Putamen (tissue), 1 donor: ENCODE measurements at regions not wholly inside any gene's neighbourhood (a gene's known extent, or its start where the extent isn't known, plus 50 kb on each side); places are given as distances from the start of the nearest gene placed in this dataset.

Experiments
- DNase-seq: peaks from one replicate; pipeline ENCODE4 v3.0.0-alpha.2; 2016; ENCODE audit warnings: low spot score

DNA sequence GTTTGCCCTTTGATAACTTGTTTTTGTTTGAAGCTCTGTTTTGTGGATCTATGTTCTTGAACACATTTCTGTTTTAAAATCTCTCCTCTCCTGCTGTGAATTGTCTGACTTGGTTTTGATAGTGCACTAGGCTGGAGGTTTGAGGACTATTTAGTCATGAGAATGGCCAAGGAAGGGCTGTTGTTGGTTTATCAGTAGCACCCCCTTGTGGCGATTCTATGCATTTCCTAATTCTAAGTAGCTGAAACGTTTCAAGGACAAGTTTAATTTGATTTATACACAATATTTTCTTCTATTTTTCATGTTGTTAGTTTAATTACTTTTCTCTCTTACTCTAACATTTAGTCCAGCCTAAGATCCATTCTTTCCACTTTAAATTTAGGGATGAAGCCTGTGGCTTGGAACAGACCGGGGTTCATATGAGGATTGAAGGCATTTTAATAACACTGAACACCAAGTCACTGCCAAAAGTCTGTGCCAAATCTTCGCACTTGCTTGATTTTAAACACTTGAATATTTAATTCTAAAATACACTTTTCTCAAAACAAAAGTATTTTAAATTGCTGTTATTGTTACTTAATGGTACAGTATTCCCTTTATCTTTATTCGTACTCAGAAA lies 166.0 kb downstream of the SOCS6 start:
- peak; percentile 75 for DNase-seq

DNA sequence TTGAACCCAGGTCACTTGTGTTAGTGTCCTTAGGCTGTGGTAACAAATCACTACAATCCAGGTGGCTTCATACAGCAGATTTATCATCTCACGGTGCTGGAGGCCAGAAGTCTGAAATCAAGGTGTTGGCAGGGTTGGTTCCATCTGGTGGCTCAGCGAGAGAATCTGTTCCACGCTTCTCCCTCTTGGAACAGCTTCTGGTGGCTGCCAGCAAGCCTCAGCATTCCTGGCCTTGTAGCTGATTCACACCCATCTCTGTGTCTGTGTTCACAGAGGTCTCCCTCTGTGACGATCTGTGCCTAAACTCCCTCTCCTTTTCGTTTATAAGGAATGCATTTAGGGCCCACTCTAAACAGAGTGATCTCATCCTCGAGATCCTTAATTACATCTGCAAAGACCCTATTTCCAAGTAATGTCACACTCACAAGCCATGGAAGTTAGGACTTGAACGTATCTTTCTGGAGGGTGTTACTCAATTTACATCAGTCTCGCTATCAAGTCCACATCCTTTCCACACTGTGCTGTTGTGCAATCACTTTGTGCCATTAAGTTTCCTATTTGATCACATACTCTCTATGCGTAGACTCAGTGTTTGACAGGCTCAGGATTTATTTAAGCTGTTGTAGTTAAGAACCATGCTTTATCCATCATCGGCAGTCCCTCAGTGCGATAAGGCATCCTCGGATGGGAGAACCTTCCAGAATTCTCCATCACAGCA lies 164.4 kb downstream of the SOCS6 start:
- DNase-seq = no peak

DNA sequence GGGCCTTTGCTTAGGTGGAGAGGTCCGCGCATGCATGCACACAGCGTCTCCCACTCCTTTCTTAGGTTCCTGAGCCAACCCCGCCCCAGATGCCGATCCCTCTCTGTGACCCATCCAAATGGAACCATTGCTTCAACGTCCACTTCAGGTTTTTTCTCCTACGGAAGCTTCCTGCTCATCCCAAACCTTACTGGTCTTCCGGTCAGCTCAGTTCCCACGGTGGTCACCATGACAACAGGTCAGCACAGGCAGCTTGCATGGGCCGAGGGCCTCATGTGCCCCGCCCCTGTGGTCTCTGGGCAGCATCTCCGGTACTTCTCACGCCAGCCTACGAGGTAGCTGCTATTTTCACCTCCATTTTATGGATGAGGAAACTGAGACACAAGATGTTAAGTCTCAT lies 163.7 kb downstream of the SOCS6 start:
- DNase-seq = no peak

DNA sequence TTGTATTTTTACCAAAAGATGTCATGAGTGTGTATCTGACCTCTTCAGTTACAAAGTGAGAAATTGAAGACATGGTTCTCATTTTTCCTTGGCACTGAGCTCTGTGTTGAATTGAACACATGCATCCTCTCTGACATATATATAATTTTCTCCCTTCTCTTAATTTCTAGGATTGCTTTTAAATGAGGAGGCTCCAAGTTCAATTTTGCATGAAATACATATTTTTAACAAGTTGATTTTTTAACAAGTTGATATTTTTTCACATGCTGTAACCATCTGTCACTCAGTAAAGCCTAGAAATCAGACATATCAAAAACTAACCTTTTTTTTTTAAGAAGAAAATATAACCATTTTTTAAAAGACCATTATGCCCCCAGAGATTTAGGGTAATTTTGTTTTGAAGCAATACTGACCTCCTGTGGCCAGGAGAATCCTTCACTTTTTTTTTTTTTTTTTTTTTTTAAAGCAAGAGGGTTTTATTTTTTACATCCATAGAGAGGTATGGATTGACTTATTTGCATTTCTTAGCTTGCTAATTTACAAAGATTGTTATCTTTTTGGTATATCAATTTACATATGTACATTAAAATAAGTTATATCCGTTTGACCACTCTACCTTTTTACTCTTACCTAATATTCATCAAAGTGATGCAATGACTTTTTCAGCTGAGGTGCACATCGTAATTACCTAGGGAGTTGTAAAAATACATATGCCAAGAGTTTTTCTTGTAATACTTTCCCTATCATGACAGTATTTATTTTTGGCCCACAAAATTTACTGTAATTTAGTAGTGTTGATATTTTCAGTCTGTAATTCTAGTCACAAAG lies 161.8 kb downstream of the SOCS6 start:
- no peak for DNase-seq

DNA sequence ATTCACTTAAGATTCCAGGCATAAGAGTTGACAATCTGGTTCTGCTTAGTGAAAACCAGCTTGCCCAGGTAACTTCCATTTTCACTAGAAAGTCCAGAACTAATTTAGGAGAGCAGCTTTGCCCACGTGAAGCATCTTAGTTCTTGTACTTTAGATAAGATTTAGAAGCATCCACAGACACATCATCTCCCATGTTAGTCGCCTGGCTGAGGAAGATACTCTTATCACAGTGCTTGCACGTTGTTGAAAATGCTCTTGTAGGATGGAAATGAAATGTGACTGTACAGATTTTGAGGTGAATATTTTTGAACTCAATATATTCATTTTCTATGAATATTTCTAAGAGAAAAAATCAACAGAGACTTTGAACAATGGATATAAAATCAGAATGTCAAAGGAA lies 159.7 kb downstream of the SOCS6 start:
- DNase-seq = no peak

DNA sequence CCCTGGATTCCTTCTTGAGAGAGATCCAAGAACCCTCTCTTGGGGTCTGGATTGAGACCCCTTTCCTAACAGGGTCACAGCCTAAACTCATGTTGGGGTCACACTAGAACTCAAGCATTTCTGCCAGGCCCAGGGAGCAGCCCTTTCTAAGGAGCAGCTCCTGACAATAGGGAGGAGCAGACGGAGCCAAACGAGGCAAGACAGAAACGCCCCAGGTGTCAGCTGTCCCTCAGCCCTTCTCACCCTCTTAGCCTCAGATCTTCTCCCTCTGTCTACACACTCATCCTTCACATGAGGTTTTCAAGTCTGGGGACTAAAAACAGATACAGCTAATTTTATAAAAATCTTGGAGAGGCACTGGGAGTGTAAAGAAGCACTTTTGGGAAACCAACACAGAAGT lies 157.2 kb downstream of the SOCS6 start:
- no peak for DNase-seq

DNA sequence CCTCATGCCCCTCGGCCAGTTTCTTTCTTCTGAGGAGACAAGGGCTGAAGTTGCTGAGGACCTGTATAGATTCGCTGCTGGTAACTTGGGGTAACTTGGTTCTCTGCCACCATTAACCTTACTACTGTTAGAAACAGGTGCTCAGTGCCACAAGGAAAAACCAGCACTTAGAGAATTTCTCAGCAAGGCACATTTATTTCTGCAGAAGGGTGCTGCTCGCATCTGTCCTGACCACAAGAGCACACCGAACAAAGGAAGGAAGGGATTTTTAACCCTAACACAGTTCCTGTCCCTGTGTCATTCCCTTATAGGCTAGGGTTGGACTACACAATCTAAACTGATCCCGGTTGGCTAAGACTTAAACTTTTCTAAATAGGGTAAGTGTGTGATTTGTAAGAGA lies 154.1 kb downstream of the SOCS6 start:
- DNase-seq = no peak

DNA sequence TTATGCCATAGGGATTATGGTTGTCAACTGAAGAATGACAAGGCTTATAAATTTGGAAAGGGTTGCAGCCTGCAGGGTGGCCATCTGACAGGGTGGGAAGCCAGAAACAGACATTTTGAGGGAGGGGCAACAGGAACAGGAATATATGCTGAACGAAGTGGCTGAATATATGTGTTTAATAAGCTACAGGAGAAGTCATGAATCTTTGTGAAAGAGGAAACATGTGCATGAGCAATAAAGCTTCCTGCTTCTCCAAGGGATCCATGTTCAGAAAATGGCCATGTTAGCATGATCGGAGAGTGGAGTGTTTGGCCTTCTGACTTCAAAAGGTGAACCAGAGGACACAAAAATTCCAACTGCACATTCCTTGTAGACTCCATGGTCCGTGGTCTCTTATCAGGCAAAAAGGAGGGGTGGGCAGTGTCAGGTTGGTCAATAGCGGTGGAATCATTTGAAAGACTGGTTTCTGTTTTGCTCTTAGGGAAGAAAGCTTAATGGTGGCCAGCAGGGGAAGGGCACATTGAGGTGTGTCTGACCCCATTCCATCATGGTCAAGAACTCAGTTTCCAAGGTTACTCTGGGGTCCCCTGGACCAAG lies 144.1 kb downstream of the SOCS6 start:
- no peak for DNase-seq

DNA sequence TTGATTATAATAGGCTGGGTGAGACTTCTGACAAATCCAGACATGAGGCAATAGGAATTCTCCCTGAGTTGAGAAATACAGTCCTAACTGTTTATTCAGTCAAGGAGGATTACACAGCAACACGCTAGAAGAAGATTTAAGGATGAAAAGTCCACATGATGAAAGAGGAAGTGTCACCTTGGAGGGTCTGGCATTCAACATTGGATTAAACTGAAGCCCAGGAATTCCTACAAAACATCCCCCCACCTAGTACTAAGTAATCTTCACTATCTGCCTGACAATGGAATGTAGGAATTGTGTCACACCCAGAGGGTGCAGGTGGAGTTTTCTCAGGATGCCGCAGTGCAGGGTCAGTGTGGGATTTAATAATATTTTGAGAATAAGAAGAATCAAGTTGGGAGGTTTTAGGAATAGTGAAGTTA lies 142.4 kb downstream of the SOCS6 start:
- no peak for DNase-seq

DNA sequence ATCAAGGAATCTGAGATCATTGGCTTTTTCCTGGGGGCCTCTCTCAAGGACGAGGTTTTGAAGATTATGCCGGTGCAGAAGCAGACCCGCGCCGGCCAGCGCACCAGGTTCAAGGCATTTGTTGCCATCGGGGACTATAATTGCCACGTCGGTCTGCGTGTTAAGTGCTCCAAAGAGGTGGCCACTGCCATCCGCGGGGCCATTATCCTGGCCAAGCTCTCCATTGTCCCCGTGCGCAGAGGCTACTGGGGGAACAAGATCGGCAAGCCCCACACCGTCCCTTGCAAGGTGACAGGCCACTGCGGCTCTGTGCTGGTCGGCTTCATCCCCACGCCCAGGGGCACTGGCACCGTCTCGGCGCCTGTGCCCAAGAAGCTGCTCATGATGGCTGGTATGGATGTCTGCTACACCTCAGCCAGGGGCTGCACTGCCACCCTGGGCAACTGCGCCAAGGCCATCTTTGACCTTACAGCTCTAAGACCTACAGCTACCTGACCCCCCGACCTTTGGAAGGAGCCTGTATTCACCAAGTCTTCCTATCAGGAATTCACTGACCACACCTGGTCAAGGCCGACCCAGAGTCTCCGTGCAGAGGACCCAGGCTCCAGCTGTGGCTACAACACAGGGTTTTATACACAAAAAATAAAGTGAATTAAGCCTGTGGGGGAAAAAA lies 141.8 kb downstream of the SOCS6 start:
- DNase-seq = no peak

DNA sequence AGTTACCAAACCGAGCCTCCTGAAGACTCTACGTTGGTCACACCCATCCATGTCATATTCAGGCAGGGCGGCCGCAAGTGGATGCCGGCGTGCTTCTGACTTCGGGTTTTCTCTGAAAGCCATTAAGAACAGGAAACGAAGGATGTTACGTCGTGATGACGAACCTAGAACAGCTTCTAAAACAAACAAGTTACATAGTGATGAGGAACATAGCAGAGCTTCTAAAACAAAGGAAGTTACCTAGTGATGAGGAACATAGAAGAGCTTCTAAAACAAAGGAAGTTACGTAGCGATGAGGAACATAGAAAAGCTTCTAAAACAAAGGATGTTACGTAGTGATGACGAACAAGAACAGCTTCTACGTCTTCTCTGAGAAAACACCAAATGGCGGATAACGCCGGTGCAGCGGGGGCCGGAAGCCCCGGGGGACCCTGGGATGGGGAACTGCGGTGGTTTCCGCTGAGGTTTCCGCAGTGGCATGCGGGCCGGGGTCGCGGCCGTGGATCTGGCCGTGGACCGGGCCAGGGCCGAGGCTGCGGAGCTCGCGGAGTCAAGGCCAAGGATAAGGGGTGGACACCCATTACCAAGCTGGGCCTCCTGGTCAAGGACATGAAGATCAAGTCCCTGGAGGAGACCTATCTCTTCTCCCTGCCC lies 141.1 kb downstream of the SOCS6 start:
- no peak for DNase-seq

DNA sequence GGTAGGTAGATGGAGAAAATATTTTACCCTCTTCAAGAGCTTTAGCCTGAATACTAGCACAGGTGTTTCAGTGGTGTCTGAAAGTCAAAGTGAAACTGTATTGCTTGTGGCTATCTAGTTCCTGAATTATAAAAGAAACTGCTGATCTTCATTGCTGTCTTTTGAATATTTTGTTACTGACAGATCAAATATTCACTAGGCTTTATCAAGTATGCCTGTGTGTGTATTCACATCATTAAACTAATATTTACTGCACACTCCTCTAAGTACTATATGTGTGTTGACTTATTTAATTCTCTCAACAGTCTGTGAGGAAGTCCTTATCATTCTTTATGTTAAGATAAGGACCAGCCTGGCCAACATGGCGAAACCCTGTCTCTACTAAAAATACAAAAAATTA lies 139.6 kb downstream of the SOCS6 start:
- DNase-seq = no peak

DNA sequence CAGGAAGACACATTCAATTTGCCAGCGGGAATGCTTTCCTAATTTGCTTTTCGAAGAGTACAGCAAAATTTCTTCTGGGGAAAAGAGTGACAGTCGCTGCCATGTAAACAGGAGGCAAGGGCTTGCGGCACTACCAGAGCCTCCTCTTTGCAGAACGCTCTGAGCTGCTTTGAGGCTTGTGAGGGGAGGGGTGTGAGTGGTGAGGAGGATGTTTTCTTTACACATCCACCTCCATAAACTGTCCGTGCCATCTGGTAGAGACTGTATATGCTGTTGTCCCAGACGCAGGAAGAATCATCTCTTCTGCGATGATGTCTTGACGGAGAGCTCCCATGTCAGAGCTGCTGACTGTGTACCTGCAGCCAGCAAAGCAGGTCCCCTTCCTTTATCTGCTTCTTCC lies 138.0 kb downstream of the SOCS6 start:
- DNase-seq = no peak

DNA sequence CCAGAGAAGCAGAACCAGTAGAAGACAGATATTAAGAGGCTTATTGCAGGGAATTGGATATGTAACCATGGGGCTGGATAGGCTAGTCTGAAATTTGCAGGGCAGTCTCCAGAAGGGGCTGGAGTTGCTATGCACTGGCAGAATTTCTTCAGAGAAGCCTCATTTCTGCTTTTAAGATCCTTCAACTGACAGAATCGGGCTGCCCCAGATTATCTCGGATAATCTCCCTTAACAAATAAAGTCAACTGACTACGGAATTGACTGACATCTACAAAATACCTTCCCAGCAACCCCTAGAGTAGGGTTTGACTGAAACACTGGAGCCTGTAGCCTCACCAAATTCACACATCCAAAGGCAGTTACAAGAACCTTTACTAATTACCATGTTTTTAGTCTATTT lies 136.4 kb downstream of the SOCS6 start:
- no peak for DNase-seq

DNA sequence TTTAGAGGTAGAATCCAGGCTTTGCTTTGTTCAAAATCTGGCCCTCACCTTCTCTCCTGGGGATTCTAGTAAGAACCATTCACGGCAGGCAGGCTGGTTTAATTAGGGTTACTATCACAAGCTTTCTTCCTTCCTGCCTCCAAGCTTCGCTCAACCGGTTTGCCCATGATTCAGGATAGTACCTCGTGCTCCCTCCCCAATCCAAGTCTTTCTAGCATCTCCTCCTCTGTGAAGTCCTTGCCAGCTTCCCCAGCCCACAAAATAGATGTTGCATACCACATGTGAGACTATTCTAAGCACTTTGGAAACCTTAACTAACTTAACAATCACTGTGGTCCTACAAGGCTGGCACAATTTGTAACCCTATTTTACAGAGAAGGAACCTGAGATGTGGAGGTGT lies 135.1 kb downstream of the SOCS6 start:
- no peak for DNase-seq

DNA sequence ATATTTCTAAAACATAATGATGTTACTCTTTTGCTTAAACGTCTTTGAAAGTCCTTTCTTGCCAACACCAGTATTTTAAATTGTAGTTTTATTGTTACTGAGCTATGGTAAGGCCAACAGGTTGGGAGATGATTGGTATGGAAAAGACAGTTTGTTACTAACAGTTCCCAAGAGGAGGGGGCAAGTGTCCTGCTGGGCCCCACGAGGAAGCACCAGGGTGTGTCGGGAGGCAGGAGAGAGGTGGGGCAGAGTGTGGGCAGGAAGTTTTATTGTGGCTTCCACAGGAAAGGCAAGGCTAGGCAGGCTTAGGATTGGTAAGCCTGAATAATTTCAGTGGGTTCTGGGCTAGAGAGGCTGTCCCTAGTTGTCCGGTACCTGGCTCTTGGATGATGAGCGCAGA lies 134.3 kb downstream of the SOCS6 start:
- no peak for DNase-seq

DNA sequence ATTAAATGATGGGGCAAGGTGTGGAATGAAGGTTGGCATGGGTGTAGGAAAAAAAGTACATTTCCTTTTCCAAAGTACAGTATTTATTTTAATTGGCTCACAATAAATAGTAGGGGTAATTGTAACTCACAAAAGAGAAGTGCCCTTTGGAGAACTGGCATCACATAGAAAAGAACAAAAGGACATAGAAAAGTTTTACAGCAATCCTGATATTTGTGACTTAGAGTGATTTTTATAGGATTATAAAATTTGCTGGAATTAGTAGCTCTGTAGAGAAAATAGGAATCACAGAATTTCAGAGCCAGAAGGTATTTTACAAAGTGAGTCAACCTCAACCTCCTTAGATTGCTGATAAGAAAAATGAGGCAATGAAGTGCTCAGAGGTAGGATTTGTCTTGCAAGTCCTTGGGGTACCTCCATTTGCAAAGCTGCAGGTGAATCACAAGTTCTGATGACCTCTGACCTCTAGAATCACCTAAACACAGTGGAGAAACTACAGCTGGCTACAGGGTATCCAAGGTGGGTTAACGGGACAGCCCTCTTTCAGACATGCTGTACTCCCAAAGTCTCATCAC lies 133.6 kb downstream of the SOCS6 start:
- no peak for DNase-seq

DNA sequence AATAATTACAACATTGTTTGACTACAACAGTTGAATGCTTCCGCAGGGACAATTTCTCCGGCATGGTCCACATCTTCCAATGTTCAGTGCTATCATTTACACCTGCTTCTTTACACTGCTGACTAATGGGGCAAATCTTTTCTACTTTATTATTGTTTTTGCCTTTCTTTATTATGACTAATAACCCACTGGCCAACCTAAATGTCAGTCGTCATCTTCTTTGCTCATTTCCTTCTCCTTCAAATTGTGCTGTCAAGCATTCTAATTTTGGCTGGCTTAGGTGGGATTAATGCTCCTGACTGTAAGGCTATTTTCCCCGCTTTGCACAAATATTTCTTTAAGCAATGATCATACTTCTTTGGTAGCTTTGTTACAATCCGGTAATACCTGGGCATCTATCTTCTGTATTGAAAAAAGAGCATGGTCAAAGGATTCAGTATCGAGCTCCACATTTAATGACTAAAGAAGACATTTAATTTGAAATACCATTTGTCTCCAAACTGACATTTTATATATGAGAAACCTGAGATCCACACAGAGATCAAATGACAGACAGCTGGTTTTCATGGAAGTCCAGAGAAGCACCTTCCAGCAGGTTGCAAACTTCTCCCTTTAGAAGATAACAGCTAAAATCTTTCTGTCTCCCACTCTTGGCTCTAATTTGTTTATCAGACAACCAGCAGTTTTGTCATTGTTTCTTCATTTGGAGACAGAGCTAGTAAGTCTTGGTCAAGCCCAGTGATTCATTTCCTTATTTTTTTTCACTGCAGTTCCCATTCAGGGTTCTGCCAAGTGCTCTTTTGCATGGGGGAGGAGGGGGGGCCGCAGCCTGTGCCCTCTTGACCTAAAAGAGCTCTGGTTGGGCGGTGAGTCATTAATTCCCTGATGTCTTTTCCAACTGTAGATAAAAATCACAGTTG lies 132.9 kb downstream of the SOCS6 start:
- peak; percentile 28 for DNase-seq

DNA sequence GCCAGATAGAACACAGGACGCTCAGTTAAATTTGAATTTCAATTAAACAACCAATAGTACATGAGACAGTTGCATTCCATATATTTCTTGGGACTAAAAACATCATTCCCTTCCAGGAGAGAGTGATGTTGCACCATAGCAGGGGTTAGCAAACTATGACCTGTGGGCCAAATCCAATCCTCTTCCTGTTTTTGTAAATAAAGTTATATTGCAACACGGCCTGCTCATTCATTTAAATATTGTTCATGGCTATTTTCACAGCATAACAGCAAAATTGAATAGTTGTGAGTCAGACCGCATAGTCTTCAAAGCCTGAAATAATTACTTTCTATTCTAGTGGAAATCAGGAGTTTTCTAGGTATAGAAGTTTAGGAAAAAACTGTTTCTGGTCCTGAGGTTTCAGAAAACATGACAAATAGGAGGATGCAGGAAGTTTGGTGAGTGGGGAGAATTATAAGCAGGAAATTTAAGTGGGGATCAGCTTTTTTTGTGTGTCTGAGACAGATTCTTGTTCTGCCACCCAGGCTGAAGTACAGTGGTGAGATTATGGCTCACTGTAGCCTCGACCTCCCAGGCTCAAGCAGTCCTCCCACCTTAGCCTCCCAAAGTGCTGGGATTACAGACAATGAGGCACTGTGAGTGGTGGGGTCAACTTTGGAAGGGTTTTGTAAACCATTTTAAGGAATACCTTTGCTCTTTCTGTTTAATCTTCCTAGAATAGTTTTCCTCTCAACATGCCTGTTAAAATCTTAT lies 131.5 kb downstream of the SOCS6 start:
- no peak for DNase-seq
